Fibroblast of skin of abdomen (primary cell): ENCODE measurements at regions not wholly inside any gene's neighbourhood (a gene's known extent, or its start where the extent isn't known, plus 50 kb on each side); places are given as distances from the start of the nearest gene placed in this dataset.

Source experiments
- DNase-seq: peaks from one replicate; pipeline ENCODE4 v3.0.0-alpha.2; 2013

- DNase-seq, result no peak
Measured at GRCh38 chr6:137692806-137693205, 174.3 kb upstream of the TNFAIP3 start.

DNA sequence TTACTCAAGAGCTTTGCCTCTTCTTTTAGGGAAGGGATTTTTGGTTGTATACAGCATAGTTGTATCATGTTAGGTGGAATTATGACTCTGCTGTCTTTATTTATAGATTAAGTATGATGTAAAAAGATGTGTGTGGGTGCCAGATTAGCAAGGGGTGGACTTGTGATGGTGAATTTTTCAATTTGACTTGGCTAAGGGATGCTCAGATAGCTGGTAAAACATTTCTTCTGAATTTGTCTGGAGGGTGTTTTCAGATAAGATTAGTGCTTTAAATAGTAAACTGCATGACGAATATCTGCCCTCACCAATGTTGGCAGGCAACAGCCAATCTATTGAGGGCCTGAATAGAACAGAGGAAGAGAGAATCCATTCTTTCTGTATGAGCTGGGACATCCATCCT lies 173.3 kb upstream of the TNFAIP3 start:
- DNase-seq, result no peak

GRCh38 chr6:137696765-137697164 lies 170.3 kb upstream of the TNFAIP3 start:
- no peak for DNase-seq

- peak; percentile 74 for DNase-seq
Measured at GRCh38 chr6:137697267-137697938, 169.7 kb upstream of the TNFAIP3 start.

DNA sequence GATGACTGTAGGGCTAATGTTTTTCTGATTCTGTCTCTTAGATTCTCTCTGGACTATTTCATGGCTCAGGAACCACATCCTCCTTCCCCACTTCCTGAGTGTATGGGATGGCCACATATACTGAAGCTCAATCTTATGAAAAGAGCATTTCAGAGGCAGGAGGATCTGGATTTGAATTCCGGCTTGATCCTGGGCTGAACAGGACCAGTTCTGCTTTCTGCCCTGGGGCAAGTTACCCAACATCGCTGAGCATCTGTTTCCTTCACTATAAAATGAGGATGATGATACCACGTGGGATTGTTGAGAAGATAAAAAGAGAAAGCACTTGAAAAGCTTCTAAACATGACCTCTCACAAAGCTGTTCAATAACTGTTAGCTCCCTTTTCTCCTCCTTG lies 168.4 kb upstream of the TNFAIP3 start:
- peak; percentile 22 for DNase-seq

- peak; percentile 21 for DNase-seq
Measured at GRCh38 chr6:137699031-137699683, 167.9 kb upstream of the TNFAIP3 start.

- no peak for DNase-seq
Measured at GRCh38 chr6:137700161-137700560, 166.9 kb upstream of the TNFAIP3 start.

DNA sequence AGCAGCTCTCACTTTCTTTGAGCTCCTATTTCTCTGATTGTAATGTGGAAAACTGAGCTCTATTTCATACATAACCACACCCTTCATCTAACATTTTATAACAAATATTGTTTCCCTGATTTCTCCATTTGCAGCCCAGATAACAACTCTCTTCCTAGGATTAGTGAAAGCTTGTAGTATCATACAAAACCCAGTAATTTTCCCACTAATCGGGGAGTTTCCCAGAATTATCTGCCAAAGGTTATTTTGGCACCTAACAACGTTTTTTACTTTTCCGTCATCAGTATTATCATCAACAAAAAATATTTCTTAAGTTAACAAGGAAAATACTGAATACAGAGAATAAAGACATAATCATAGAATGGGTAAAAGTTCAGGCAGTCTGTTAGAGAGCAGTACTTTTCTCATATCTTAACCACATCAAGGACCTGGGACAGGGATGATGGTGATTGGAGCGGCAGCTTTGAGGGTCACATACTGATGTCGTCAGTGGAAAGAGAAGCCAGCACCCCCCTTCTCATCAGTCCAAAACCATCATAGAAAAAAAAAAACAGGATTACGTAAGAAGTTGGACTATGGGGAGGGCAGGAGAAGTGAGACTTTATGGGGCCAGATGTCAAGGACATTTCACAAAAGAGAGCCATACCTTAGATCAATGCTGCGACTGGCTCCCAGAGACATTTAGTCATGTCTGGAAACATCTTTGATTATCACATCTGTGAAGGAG lies 166.1 kb upstream of the TNFAIP3 start:
- no peak for DNase-seq

GRCh38 chr6:137701942-137702341 lies 165.1 kb upstream of the TNFAIP3 start:
- DNase-seq, result no peak

DNA sequence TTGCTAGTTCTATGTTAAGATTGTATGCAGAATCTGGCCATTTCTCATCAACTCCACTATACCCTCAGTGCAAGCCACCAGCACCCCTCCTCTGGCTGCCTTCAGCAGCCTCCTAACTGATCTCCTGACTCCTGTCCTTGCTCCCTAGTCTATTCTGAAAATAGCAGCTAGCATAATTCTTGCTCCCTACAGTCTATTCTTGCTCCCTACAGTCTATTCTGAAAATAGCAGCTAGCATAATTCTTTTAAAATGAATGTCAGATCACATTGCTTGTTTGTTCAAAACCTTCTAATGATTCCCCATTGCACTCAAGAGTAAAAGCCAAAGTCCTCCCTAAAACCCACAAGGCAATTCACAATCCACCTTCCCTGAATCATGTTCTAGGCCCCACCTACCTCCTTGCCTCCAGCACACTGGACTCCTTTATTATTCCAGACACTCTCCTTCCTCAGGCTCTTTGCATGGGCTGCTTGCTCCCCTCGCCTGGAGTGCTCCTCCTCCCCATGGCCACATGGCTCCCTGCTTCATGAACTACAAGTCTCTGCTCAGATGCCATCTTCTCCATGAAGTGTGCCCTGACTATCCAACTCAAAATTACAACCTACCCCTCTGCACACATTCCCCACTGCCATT lies 164.2 kb upstream of the TNFAIP3 start:
- DNase-seq, result no peak

DNA sequence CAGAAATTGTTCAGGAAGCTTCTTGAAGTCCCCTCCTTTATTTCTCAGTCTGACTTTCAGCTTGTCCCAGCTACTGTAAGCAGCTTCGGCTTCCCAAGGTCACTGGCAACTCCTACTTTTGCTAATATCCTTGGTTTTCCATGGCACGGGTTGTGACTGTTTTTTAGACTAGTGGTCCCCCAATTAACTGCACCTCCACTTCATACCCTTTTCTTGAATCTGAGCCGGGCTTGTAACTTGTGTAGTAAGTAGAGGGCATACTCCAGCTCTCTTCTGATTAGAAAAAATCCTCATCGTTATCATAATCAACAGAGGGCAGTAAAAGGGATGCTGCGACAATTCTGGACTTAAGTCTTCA lies 162.3 kb upstream of the TNFAIP3 start:
- no peak for DNase-seq

DNA sequence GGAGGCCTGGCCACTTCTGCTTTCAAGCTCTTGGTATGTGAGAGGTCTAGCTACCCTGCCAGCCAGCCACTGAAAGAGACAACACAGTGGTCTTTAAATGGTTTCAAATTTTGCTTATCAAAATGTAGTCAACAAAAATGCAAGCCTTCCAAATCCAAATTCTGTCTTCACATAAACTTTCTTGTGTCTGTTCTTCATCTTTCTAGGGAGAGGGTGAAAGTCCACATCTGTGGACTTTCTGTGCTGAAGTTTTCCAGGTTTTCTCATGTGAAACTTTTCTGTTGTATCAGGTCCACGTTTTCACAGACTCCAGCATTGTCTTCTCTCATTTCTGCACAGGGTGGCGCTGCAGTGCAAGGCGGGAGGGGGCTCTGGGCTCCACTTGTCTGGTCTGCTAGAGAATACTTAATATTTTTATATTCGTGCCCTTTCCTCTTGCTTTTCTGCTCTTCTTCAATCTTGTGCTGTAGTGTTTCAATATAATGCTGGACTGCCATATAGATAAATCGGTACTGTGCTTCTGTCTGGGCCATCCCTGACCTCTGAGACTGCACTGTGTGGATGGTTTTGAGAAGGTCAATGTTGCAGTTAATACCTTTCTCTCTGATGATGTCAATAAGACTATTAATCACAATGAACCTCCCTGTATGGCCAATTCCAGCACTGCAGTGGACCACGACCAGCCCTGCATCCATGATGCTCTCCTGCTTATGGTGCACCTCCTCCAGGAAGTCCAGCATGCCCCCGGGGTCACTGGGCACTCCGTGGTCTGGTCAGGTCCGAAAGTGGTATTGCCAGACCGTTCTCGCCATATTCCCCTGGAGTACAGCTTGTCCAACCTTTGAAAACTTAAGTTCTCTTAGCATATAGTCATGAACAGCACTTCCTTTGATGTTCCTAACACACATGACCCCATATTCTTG lies 161.6 kb upstream of the TNFAIP3 start:
- peak; percentile 53 for DNase-seq

DNA sequence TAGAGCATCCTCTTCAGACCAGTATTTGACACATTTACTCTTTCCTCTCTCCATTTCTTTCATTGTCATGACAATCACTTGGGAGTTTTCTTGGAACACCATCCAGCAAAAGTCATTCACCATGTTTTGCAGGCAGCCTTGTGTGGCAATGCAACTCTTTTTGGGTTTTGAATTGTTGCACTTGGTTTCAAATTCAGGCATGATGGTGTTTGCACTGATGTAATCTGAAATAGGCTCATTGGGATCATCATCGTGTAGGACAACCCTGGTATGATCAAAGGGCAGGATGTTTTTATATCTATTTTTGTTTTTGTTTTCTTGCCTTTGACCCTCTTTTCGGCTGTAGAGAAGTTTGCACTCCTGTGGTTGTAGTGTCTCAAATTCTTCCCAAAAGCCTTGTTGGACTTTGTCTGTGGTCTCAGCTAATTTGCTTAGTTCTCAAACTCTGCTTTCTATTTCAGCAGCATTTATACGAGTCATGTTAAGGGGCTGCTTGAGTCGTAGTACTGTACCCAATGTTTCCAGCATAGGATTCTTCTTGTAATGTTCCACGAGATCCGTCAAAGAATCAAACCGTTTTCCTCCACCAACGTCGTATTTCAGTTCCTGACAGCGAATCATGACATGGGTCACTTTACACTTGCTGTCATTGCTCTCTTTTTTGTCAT lies 160.8 kb upstream of the TNFAIP3 start:
- DNase-seq, result no peak

DNA sequence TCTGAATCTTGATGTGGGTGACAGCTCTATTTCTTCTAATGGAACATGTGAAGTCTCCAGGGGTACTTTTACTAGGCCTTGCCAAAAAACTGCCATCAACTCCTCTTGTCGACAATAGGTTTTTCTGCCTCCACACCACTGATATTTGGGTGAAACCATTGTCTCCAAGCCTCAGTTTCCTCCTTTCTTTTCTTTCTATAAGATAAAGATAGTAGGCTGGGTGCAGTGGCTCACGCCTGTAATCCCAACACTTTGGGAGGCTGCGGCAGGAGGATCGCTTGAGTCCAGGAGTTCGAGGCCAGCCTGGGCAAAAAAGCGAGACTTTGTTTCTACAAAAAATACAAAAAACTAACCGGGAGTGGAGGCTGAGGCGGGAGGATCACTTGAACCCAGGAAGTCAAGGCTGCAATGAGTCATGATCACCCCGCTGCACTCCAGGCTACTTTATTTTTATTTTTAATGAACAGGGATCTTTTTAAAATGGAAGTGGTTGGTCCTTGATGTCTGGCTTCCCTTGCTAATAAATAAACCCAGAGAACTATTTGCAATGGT lies 159.9 kb upstream of the TNFAIP3 start:
- no peak for DNase-seq

DNA sequence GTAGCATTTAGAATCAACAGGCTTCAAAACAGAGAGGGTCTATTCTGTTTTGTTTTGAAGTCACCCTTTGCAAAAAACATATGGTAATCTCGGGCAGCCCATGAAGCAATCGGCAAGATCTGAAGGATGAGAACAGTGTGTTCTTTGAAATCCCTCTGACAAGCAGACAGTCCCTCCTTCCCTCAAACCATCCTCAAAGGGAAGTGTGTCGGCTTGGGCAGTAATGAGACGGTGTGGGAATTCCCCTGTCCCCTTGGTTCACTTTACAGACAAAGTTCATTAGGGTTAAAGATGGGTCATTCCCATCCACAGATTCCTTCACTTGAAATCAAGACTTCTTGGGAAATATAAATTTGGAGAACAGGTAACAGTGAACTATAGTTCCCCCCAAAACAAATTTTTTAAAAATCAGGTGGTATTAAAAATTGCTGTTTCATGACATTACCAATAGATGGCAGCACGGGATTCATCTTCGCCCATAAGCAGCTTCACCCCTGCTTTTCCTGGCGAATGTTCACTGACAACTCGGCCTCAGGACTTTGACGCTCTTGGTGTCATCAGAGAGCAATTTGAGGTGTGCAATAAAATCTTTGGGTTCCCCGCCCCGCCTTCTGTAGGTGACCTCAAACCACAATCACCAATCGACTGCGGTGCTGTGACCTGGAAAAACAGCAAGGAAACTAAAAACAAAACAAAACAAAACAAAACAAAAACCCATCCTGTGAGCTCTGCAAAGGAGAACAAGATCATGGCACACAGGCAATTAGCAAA lies 159.3 kb upstream of the TNFAIP3 start:
- peak; percentile 80 for DNase-seq

- no peak for DNase-seq
Measured at GRCh38 chr6:137708481-137708880, 158.6 kb upstream of the TNFAIP3 start.

DNA sequence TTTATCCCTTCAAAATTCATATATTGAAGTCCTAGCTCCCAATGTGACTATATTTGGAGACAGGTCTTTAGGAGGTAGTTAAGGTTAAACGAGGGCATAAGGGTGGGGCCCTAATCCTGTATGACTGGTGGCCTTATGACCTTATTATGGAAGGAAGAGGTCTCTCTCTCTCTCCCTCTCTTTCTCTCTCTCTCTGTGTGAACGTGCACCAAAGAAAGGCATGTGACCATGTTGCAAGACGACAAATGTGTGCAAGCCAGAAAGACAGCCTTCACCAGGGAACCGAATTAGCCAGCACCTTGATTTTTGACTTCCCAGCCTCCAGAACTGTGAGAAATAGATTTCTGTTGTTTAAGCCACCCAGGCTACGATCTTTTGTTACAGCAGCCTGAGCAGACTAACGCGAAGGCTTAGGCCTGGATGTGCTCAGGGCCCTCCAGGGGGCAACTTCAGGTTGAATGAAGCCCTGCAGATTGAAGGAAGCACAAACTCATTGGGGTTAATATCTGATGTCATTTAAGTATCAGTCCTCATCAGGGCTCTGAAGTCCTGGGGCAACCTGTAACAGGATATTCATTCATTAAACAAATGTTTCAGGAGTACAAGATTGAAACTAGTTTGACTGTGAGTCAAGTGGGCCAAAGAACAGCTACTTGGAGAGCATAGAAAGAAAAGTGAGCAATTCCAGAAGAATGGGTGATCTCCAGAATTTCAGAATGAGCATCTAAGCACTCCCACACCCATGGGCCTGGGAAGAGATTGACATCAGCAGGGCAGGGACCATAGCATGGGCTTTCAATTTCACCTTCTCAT lies 157.4 kb upstream of the TNFAIP3 start:
- DNase-seq, result peak; percentile 28

- no peak for DNase-seq
Measured at GRCh38 chr6:137711972-137712371, 155.1 kb upstream of the TNFAIP3 start.

DNA sequence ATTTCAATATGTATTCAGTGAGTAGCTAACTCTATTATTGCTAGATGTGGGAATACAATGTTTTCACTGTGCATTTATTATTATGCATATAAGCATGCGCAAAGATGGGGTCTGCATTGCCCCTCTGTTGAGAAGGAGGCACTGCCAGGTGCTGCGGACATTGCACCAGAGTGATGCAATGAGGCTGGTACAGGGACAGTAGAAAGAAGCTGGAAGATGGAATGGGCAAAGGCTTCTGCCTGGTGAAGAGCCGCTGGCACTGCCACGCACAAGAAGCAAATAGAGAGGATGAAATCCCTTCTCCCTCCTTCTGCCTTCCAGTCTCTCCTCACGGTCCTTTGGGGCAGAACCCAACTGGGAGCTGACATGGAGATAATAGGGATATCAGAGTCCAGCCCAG lies 154.5 kb upstream of the TNFAIP3 start:
- no peak for DNase-seq

DNA sequence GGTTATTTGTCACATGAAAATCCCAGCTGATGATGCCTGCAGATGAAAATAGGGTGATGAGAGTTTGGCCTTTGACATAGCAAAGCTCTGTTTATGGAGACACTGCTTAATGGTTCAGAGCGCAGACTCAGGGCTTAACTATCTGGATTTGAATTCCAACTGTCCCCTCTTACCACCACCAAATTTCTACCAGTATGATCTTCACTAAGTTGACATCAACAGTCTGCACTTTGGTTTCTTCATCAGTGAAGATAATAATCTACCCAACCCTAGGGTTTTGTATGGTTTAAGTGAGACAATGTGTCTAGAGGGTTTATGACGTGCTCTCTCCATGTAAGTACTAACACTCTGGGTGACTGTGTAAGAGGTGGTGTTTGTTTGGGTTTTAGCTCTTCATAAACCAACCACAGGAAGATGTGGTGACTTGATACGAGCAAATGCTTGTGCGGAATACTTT lies 151.4 kb upstream of the TNFAIP3 start:
- no peak for DNase-seq
